D341Med (cell line): ENCODE measurements at regions not wholly inside any gene's neighbourhood (a gene's known extent, or its start where the extent isn't known, plus 50 kb on each side); places are given as distances from the start of the nearest gene placed in this dataset.
"Not testable (repeated sequence)": the region's sequence is repeated elsewhere in the genome, so short reads cannot be mapped to it uniquely, and the experiment has no call there.

Experiments
- DNase-seq: peaks from one replicate; pipeline ENCODE4 v3.0.0; 2012; ENCODE audit warnings: low spot score

DNA sequence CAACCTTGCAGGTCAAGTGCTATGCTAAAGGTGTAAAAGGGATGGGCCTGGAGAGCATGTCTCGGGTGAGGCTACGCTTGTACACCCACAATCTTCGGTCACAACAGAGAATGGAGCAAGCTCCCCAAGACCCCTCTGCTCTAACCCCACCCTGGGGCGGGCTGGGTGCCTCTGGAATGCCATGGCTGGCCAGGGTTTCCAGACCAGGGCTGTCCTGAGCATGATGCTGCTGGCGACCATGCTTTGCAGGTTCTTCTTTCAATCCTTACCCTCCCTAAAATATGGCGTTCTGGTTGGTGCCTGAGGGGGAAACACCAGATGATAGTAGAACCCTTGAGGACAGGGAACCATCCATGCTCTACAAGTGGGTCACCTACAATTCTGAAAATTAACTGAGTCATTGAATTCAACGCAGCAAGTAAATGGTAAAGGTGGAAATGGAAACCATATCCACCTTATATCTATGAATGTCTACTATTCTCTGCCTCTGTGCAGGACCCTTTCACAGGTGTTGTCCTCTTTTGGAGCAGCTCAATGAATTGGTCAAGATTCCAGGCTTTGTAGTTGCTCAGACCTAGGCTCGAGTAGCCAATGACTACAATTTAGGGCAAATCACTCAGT lies 111.6 kb upstream of the EGLN3 start:
- no peak for DNase-seq

DNA sequence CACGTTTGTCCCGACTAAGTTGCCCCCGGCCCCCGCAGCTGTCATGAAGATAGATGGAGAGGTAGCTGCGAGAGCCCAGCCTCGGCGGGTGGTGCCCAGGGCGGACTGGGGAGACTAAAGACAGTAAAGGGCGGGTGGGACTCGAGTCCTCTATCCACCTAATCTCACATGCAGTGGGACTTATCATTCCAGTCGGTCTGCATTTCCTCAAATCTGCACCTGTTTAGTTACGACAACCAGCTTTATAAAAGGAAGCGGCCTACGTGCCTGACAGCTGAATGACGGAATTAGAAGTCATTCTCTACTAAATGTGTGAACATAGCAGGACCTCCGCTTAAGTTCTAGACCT lies 109.8 kb upstream of the EGLN3 start:
- no peak for DNase-seq

DNA sequence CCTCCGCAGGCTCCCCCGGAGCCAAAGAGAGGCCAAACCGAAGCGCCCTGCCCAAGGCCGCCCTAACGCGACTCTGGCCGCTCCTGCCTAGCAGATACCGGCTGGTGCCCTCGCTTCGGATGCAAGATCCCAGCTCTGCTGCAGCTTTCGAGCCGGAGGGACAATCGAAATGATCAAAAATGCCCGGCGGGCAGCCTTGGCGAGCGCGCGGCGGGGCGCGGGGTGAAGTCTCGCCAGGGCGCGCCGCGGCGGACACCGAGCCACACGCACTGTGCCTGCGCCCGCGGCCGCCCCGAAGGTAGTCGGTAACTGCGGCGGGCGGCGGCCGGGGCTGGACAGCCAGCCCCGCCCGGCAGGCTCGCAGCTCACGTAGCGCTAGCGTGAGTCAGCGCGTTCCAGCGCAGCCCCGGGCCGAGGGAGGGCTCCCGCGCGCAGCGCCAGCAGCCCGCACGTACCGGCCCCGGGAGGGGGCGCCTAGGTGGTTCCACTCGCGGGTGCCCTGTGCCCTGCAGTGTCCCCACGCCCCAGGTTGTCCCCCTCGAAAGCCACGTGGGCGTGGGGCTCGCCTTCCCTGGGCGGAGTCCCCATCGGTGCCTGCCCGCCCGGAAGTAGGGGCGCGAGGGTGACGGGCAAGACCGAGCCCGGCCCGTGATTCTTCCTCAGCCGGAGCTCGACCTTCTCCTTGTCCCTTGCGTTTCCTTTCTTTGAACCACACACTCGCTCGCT lies 109.2 kb upstream of the EGLN3 start:
- peak; percentile 42 for DNase-seq

DNA sequence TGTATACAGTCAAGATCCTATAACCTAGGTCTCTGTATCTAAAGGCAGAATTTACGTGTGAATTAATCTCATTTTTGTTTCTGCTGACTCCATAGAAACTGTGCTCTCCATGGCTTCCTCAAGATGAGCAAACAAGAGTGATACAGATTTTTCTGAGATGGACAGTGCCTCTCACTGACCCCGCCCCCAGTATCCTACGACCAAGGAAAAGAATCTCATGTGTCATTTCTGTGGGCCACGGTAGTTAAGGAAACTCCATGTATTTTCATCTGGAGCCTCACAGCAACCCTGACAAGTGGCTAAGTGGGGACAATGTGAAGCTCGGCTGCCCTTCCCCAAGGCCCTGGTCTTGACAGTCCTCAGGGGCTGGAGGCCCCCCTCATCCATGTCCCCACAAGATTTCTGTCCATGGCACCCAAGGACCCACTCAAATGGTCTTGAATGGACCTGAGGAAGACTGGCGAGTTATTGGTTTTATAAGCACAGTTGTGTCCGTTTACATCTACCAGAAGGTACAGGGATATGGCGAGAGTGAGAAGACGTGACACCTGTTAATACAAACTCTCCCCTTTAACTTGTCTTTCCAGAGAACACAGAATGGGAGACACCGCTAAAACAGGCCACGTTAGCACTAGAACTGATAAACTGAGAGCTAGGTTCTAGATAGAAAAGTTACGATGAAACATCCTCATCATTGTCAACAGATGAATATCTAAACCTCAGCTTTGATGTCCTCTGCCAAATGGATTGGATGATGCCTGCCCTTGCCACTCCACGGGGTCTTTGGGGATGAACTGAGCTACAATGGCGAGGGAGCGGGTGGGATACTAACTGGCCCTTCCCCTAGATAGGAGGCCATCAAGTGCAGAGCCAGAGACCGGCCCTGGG lies 108.4 kb upstream of the EGLN3 start:
- no peak for DNase-seq

DNA sequence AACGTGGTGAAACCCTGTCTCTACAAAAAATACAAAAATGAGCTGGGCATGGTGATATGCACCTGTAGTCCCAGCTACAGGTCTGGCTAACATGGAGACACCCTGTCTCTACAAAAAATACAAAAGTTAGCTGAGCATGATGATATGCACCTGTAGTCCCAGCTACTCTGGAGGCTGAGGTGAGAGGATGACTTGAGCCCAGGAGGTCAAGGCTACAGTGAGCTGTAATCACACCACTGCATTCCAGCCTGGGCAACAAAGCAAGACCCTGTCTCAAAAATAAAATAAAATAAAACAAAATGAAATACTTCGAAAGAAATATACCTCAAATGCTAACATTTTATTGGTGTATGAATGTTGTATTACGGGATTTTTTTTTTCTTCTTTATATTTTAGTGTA lies 107.6 kb upstream of the EGLN3 start:
- DNase-seq, result no peak

DNA sequence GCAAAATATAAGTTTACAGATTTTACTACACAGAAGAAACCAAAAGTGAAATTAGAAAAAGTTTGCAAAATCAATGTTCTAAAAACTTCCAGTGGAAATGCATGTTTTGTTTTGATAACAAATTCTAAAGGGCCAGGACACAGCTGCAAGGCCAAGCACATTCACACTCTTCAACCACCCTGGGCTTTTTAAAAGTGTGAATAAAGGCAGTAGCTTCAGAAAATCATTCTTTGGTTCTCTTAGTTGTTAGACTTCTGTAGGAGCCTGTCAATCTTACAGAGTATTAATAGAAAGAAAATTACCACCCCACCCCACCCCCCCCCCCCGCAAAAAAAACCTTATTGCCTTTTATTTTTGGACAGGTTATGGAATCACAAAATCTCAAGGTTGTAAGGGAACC lies 105.2 kb upstream of the EGLN3 start:
- no peak for DNase-seq

DNA sequence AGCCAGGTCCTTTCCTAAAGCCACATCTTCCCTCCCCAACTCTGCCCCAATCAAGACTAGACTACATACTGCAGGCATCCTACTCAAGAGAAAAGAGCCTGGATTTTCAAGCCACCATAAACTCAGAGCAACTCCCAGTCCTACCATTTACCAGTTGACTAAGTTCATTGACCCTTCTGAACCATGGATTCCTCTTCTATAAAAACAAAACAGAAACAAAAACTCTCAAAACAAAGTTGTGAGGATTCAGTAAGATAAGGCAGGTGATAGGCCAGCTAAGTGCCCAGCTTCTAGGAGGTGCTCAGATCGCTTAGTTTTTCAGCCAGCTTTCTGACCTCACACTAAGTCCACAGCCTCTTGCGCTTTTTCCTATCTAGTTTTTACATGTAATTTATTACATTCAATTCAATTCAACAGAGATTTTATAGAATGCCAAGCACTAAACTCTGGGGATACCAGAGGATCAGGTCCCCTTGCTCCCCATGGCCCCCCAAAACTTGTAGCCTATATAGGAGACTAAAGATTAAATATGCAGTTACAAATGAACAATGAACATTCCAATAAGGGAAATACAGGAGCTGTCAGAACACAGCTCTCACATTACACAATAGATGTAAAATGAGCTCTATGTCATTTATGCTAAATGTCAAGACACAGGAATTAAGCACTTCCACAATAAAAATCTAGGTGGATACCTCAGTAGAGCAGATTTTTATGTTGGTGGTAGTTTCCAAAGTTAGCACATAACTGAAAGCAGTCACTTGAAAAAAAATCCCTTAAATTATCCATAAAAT lies 104.5 kb upstream of the EGLN3 start:
- DNase-seq, result no peak

DNA sequence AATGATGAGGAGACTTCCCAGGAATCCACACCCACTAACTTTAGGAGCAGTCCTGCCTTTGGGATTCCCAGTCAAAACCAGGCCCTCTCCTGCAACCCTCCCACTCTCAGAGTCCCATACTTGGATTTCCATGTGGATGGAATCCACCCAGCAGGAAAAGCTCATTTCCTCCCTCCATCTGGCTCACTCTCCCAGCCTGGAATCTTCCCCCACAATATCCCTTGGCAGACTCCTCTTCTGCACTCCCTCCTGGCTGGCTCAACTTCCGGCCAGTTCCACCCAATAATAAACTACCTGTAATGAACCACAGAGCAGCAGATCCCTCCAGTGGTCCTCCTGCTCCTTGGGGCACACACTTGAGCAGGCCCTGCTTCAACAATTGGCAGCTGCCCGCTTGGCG lies 102.8 kb upstream of the EGLN3 start:
- DNase-seq, result no peak

DNA sequence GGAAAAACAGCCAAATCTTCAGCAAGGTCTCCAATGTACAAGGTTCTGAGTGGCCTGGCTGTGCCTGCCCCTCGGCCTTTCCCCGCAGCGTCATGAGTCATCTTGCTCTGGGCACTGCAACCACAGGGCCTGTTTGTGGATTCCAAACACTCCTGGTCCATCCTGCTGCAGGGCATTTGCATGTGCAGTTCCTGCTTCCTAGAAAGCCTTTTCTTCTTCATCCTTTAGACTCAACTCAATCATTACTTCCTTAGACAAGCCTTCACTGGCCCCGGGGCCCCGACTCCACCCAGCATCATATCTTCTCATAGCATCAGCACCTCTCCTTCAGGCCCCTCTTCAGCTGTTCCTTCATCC lies 101.8 kb upstream of the EGLN3 start:
- DNase-seq, result no peak

DNA sequence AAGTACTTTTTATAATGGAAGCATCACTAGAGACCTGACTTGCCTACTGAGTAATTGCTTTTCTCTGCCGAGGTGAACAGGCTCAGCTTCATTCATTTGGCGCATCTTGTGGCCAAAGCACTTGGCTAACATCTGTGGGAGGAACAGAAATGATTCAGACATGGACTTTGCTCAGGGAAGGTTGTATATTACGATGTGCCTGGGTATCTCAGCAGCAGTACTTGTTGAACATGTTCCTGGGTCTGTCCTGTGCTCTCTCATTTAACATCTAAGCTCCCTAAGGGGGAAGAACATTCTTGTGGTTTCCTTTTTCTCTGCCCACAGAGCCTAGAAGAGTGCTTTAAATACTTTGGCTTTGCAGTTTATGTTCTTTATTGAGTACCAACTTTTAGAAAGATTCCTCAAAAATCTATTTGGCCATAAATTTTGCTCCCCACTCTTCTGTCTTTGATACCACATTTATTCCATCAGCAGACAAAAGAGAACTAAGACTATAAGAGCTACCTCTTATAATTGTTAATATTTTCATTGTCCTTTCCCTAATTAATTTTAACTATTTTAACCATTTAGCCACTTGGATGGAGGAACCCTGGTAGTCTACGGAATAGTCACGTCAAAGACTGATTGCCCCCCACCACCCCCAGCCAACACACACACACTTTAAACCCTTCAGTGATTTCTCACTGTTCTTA lies 101.2 kb upstream of the EGLN3 start:
- no peak for DNase-seq

DNA sequence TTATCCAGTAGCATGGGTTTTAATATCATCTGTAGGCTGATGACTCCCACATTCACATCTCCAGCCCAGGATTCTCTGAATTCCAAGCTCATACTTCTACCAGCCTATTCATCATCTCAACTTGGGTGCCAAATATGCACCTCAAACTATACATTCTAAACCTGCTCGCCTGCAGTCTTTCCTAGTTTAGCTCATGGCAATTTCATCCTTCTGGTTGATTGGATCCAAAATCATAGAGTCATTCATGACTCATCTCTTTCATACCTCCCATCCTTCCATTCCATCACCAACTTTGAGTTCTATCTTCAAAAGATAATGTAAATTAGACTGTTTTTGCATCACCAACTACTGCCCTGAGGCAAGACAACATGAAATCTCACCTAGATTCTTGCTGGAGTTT lies 99.7 kb upstream of the EGLN3 start:
- no peak for DNase-seq

DNA sequence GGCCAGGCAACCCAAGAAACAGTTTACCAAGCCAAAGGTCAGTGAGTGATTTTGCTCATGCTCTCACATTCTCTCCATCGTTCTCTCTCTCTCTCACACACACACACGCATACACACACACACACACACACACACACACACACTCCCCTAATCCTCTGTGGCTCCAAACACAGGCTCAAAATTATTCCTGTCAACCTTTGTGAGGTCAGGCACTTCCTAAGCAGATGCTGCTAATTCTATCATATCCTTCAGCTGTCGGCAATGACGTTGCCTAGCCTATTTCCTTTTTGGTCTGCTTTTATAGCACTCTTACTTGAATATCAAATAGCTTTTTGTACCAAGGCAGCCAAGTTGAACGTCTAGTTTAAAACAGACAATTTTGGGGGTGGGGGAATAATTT lies 98.9 kb upstream of the EGLN3 start:
- DNase-seq, result no peak

DNA sequence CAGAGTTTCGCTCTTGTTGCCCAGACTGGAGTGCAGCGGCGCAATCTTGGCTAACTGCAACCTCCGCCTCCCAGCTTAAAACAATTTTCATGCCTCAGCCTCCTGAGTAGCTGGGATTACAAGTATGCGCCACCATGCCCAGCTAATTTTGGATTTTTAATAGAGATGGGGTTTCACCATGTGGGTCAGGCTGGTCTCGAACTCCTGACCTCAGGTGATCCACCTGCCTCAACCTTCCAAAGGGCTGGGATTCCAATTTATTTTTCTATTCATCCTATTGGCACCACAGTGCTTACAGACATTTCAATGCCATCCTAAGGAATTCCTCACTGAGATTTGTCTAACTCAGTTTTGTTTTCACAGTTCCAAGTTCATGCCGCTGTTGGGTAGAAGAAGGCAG lies 98.3 kb upstream of the EGLN3 start:
- DNase-seq, result not testable (repeated sequence)

DNA sequence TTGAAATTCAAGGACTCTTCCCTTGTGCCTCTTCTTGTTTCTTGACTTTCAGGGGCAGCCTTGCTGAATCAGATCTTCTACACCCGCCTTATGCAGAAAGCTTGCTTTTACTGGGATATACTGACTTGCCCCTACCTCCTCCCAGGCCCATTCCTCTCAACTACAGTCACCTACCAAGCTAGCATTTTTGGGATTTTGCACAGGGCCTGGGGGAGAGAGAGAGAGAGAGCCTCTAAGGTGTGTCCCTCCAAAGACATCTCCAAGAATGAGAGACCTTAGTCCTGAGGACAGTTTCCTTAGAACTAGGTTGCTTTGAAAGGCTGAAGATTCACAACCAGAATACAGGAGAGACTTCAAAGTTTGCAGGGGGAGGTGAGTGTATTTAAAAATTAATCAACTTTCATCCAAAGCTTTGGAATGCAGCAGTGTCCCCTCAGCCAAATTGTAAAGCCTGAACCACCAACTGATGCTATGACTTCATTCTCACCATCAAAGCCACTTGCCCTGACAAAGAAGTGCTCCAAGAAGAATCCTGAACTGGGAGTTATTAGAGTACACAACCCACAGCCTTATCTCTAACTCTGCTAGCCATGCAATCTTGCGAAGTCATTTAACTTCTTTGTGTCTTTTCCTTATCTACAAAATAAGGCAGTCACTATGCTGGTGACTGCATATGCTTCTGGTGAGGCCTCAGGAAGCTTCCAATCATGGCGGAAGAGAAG lies 96.1 kb upstream of the EGLN3 start:
- DNase-seq, result no peak

DNA sequence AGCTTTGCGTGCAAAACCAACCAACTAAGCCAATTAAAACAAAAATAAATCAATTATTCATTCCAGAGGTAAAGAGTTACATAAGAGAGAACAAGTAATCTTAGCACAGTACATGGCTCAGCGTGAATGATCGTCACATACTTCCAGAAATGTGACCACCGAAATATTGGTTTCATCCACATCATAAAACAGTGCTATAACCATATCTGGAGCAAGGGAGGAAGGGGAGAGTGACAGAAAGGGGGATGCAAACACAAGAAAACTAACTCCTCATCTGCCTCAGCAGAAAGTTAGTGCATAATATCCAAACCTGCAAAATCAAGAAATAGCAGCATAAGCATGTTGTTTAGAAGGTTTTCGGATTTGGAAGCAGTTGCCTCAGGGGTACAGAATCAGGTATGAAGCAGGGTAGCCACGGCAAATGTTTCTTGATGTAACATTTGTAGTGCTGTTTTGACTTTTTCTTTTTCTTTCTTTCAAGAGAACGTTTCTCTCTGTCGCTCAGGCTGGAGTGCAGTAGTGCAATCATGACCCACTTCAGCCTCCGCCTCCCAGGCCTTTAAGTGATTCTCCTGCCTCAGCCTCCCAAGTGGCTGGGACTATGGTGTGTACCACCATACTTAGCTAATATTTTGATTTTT lies 93.9 kb upstream of the EGLN3 start:
- no peak for DNase-seq

DNA sequence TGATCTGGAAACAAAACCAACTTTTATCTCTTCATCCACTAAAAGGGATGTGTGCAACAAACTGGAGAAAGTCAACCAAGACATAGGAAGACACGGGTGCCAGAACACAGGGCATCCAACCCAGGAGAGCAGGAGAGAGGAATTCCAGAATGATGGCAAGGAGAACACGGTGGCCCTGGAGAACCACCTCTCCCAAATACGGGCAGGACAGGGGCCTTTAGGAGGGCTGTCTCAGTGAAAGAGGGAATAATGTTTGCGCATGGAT lies 93.4 kb upstream of the EGLN3 start:
- no peak for DNase-seq

DNA sequence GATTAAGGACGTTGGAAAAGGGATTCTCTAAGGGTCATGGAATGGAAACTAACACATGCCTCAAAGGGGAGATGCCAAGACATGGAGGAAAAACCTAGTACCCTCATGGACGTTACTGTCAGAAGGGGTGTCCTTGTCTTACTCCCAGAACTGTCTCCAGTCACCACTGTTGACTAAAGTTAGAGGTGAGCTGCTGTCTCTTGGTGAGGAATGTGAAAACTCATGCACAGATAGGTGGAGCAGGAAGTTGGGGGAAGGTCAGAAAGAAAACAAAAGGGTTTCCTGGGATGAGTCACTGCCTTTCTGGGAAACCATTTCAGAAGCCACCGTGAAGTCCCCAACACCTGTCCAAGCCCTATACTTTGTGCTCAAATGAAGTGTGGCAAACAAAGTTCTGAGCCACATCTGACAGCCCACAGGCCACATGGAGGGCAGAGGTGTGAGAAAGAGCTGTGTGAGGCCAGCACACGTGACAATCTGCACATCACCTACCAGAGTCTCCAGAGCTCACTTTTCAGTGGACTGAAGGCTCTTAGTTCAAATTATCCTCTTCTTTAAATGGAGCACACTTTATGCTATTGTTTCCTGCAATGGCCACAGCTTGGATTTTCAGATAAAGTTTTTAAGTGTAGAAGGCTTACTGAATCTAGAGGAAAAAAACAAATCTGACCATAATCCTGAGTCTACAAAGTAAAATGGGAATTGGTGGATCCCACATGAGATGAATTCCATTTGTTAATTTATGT lies 92.9 kb upstream of the EGLN3 start:
- no peak for DNase-seq

DNA sequence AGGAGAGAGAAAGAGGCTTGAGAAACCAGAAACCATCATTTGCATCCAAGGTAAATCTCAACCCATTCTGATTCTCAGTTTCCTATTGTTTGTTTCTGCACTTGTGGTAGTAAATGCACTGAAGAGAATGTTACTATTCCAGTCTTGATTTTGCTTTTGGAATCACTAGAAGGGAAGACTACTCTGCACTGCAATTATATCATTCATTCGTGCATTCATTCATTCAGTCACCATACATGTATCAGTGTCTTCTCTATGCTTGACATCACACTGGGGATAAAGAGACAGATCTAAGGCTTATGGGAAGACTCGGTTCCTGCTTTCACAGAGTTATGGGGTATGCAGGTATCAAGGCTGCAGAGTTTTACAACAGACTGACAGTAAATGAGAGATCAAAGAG lies 90.3 kb upstream of the EGLN3 start:
- no peak for DNase-seq

DNA sequence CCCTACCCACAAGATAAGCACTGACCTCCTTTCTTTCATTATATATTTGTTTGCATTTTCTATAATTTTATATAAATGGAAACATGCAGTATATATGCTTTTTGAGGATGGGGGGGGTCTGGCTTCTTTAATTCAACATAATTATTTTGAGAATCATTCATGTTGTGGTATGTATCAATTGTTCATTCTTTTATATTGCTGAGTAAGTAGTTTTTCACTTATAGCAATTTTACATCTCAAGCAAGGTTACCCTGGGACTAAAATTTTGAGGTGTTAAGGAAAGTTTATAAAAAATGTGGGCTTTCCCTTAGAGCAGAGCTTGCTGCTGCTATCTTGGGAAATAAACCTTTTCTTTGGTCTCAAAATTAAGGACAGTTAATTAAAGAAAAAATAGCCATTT lies 89.9 kb upstream of the EGLN3 start:
- DNase-seq, result no peak

DNA sequence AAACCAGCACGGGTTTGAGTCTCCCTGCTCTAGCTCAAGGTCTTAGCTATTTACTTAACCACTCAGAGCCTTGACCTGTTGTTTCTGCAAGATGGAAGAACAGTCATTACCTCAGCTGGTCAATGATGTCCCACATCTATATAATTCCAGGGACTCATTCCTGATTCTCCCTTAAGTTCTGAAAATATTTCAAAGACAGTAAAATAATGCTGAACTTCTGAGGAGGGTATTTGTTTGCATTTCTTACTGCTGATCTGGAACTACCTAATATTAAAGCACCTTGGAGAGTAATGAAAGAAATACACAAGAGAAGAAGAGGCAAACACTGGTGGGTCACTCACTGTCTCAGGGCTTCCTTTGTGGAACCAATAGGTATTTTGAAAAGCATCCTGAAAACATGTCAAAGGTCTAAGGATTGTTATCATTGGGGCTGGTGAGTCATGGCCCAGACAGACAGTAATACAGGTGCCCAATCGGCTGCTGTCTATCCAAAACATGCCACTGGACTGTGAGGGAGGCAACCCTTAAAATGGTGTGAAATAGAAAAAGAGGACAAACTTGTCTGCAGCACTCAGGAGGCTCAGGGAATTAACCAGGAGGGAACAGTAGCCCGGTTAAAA lies 88.7 kb upstream of the EGLN3 start:
- DNase-seq, result no peak
